Central memory CD4-positive, alpha-beta T cell (primary cell): ENCODE measurements at regions not wholly inside any gene's neighbourhood (a gene's known extent, or its start where the extent isn't known, plus 50 kb on each side); places are given as distances from the start of the nearest gene placed in this dataset.
"Not testable (repeated sequence)": the region's sequence is repeated elsewhere in the genome, so short reads cannot be mapped to it uniquely, and the experiment has no call there.

Experiments used
- DNase-seq: peaks from one replicate; pipeline ENCODE4 v3.0.0; 2022

GRCh38 chr3:88412346-88412745, 262.6 kb downstream of the C3orf38 start:
- no peak for DNase-seq

- DNase-seq = no peak
Measured at GRCh38 chr3:88416436-88416835, 266.7 kb downstream of the C3orf38 start.

- no peak for DNase-seq
Measured at GRCh38 chr3:88418219-88418618, 268.5 kb downstream of the C3orf38 start.

- DNase-seq = no peak
Measured at GRCh38 chr3:88433568-88433967, 283.8 kb downstream of the C3orf38 start.

GRCh38 chr3:88434001-88434400, 284.2 kb downstream of the C3orf38 start:
- DNase-seq = no peak

- DNase-seq = no peak
Measured at GRCh38 chr3:88440701-88441100, 290.9 kb downstream of the C3orf38 start.

GRCh38 chr3:88443066-88443465, 293.3 kb downstream of the C3orf38 start:
- DNase-seq = no peak

- DNase-seq = no peak
Measured at GRCh38 chr3:88444251-88444650, 294.5 kb downstream of the C3orf38 start.

- no peak for DNase-seq
Measured at GRCh38 chr3:88452228-88452627, 302.5 kb downstream of the C3orf38 start.

GRCh38 chr3:88460369-88460768, 310.6 kb downstream of the C3orf38 start:
- DNase-seq = no peak

GRCh38 chr3:88462230-88462629, 312.5 kb downstream of the C3orf38 start:
- no peak for DNase-seq

GRCh38 chr3:88467191-88467590, 317.4 kb downstream of the C3orf38 start:
- DNase-seq = no peak

- no peak for DNase-seq
Measured at GRCh38 chr3:88469216-88469615, 319.5 kb downstream of the C3orf38 start.

GRCh38 chr3:88478460-88478859, 328.7 kb downstream of the C3orf38 start:
- no peak for DNase-seq

- no peak for DNase-seq
Measured at GRCh38 chr3:88480822-88481221, 331.1 kb downstream of the C3orf38 start.

GRCh38 chr3:88485001-88485400, 335.2 kb downstream of the C3orf38 start:
- no peak for DNase-seq

GRCh38 chr3:88508818-88509217, 359.1 kb downstream of the C3orf38 start:
- not testable (repeated sequence) for DNase-seq

- DNase-seq = no peak
Measured at GRCh38 chr3:88509582-88509981, 359.8 kb downstream of the C3orf38 start.

- DNase-seq = no peak
Measured at GRCh38 chr3:88528494-88528893, 378.7 kb downstream of the C3orf38 start.

GRCh38 chr3:88534534-88534933, 384.8 kb downstream of the C3orf38 start:
- DNase-seq = no peak

GRCh38 chr3:88535563-88535962, 385.8 kb downstream of the C3orf38 start:
- DNase-seq = no peak

- no peak for DNase-seq
Measured at GRCh38 chr3:88542916-88543315, 393.2 kb downstream of the C3orf38 start.

- DNase-seq = no peak
Measured at GRCh38 chr3:88572450-88572849, 422.7 kb downstream of the C3orf38 start.

GRCh38 chr3:88573472-88573871, 423.7 kb downstream of the C3orf38 start:
- no peak for DNase-seq

- no peak for DNase-seq
Measured at GRCh38 chr3:88574146-88574545, 424.4 kb downstream of the C3orf38 start.

- no peak for DNase-seq
Measured at GRCh38 chr3:88584451-88584850, 434.7 kb downstream of the C3orf38 start.
